ENCODE measurements at regions not wholly inside any gene's neighbourhood (a gene's known extent, or its start where the extent isn't known, plus 50 kb on each side); places are given as distances from the start of the nearest gene placed in this dataset.

DNA sequence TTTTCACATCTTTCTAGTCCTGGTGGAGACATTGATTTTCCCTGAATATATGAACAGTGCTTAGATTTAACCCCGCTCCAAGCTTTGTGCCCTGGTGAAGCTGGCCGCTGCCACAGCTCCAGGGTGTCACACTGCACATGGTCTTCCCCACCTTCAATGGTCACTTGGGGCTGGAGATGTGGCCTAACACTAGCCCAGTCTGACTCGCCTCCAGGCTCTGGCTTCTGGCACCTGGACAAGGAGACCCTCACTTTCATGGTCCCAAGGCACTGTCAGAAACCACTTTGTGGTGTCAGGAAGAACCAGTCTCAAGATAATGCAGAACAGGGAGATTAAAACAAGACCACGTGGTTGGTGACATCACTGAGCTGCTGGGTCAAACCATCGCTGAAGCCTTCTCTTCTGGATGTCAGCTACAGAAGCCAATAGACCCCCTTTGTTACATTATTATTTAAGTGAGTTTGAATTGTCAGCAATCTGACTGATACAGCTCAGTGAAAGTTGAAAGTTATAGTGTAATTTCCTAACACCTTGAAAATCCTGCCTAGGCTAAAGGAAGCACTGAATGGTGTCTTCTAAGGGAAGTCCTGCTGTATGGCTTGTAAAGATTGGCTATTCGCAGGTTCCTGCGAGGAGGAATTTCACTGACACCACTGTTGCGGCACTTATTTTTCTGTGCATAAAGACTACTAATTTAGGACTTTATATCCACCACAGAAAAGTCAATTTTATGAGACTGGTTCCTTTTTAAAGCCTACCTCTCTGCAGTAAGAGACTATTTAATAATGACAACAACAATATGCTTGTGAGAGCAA is 55.0 kb upstream of the CTDP1 start:
- TF ChIP-seq CTCF (IDR thresholded peaks at IDR 0.05; ENCODE audit: low read depth, low read length, missing input control): no peak
- TF ChIP-seq RXRA (IDR thresholded peaks at IDR 0.05): no peak
- no peak for TF ChIP-seq MAX (IDR thresholded peaks at IDR 0.05)
- no peak for TF ChIP-seq YY1 (IDR thresholded peaks at IDR 0.05)
- TF ChIP-seq, protein P1, sequence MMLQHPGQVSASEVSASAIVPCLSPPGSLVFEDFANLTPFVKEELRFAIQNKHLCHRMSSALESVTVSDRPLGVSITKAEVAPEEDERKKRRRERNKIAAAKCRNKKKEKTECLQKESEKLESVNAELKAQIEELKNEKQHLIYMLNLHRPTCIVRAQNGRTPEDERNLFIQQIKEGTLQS (IDR thresholded peaks at IDR 0.05): no peak
- no peak for TF ChIP-seq GABPA (IDR thresholded peaks at IDR 0.05 in 1 of 2, conservative IDR thresholded peaks at IDR 0.05 in 1 of 2)
- TF ChIP-seq RAD21 (IDR thresholded peaks at IDR 0.05): no peak
- TF ChIP-seq, protein P2, sequence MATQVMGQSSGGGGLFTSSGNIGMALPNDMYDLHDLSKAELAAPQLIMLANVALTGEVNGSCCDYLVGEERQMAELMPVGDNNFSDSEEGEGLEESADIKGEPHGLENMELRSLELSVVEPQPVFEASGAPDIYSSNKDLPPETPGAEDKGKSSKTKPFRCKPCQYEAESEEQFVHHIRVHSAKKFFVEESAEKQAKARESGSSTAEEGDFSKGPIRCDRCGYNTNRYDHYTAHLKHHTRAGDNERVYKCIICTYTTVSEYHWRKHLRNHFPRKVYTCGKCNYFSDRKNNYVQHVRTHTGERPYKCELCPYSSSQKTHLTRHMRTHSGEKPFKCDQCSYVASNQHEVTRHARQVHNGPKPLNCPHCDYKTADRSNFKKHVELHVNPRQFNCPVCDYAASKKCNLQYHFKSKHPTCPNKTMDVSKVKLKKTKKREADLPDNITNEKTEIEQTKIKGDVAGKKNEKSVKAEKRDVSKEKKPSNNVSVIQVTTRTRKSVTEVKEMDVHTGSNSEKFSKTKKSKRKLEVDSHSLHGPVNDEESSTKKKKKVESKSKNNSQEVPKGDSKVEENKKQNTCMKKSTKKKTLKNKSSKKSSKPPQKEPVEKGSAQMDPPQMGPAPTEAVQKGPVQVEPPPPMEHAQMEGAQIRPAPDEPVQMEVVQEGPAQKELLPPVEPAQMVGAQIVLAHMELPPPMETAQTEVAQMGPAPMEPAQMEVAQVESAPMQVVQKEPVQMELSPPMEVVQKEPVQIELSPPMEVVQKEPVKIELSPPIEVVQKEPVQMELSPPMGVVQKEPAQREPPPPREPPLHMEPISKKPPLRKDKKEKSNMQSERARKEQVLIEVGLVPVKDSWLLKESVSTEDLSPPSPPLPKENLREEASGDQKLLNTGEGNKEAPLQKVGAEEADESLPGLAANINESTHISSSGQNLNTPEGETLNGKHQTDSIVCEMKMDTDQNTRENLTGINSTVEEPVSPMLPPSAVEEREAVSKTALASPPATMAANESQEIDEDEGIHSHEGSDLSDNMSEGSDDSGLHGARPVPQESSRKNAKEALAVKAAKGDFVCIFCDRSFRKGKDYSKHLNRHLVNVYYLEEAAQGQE (IDR thresholded peaks at IDR 0.05): no peak
- no peak for TF ChIP-seq TAF1 (conservative IDR thresholded peaks at IDR 0.05)
- no peak for TF ChIP-seq EGR1 (IDR thresholded peaks at IDR 0.05; ENCODE audit: low read depth in 2 of 2)
- TF ChIP-seq SP1 (IDR thresholded peaks at IDR 0.05): no peak
- no peak for TF ChIP-seq FOXA1 (IDR thresholded peaks at IDR 0.05)
- no peak for TF ChIP-seq HNF4A (conservative IDR thresholded peaks at IDR 0.05)
- TF ChIP-seq JUND (IDR thresholded peaks at IDR 0.05): no peak

Measured in liver (tissue), 3 donors.